Endodermal cell (in vitro differentiated cells): ENCODE measurements at regions not wholly inside any gene's neighbourhood (a gene's known extent, or its start where the extent isn't known, plus 50 kb on each side); places are given as distances from the start of the nearest gene placed in this dataset.

Experiments used
- DNase-seq: peaks from one replicate; pipeline ENCODE4 v3.0.0-alpha.2; 2017
- H3K27ac ChIP-seq: 2 replicates; pipeline ENCODE4 v1.5.1; 2013; ENCODE audit warnings: mild to moderate bottlenecking, low read depth, low read length, moderate library complexity
- H3K27me3 ChIP-seq: 2 replicates; pipeline ENCODE4 v1.6.1; 2013; ENCODE audit warnings: mild to moderate bottlenecking, low read length, moderate library complexity; ENCODE audit not compliant: insufficient read depth, control insufficient read depth, poor library complexity, severe bottlenecking
- H3K36me3 ChIP-seq: 2 replicates; pipeline ENCODE4 v1.7.0; 2013; ENCODE audit warnings: mild to moderate bottlenecking, low read length, moderate library complexity; ENCODE audit not compliant: control insufficient read depth, insufficient read depth
- H3K4me1 ChIP-seq: one replicate; pipeline ENCODE4 v1.7.0; 2013; ENCODE audit warnings: low read length; ENCODE audit not compliant: control insufficient read depth, insufficient read depth
- H3K4me3 ChIP-seq: 2 replicates; pipeline ENCODE4 v1.5.1; 2013; ENCODE audit warnings: mild to moderate bottlenecking, low read length, moderate library complexity
- H3K9ac ChIP-seq: 2 replicates; pipeline ENCODE4 v1.6.1; 2013; ENCODE audit warnings: mild to moderate bottlenecking, low read length, moderate library complexity; ENCODE audit not compliant: poor library complexity, severe bottlenecking; ENCODE audit errors: extremely low read depth
- H3K9me3 ChIP-seq: 2 replicates; pipeline ENCODE4 v1.6.1; 2013; ENCODE audit warnings: mild to moderate bottlenecking, low read length, moderate library complexity; ENCODE audit not compliant: control insufficient read depth
- H3K27ac Mint-ChIP-seq: 2 replicates; pipeline ENCODE4 v1.8.0; 2020; ENCODE audit warnings: mixed read lengths
- H3K27me3 Mint-ChIP-seq: 2 replicates; pipeline ENCODE4 v1.8.0; 2021; ENCODE audit warnings: mild to moderate bottlenecking, mixed read lengths; ENCODE audit not compliant: insufficient read depth
- H3K36me3 Mint-ChIP-seq: 2 replicates; pipeline ENCODE4 v1.8.0; 2020; ENCODE audit warnings: low read depth, mixed read lengths
- H3K4me1 Mint-ChIP-seq: 2 replicates; pipeline ENCODE4 v1.8.0; 2020; ENCODE audit warnings: mixed read lengths
- H3K4me3 Mint-ChIP-seq: 2 replicates; pipeline ENCODE4 v1.8.0; 2020; ENCODE audit warnings: mild to moderate bottlenecking, moderate library complexity, mixed read lengths
- H3K9me3 Mint-ChIP-seq: 2 replicates; pipeline ENCODE4 v1.8.0; 2020; ENCODE audit warnings: mild to moderate bottlenecking, mixed read lengths
- WGBS, 2 experiments: methylation state at CpG; one replicate each; pipeline versions ENCODE4 v1.1.5 to v1.1.7; 2013; ENCODE audit warnings: missing lambda C conversion rate in 2 of 2, mixed read lengths in 1 of 2; ENCODE audit not compliant: insufficient coverage in 1 of 2, insufficient read length in 1 of 2; 5-methylcytosine and 5-hydroxymethylcytosine counted together
- TF ChIP-seq, protein P1 (sequence below): fragments of 200-600 bp; sonication (generic); conservative IDR thresholded peaks from 2 replicates; pipeline ENCODE4 v1.5.0; 2021; ENCODE audit warnings: antibody characterized with exemption, mild to moderate bottlenecking

DNA sequence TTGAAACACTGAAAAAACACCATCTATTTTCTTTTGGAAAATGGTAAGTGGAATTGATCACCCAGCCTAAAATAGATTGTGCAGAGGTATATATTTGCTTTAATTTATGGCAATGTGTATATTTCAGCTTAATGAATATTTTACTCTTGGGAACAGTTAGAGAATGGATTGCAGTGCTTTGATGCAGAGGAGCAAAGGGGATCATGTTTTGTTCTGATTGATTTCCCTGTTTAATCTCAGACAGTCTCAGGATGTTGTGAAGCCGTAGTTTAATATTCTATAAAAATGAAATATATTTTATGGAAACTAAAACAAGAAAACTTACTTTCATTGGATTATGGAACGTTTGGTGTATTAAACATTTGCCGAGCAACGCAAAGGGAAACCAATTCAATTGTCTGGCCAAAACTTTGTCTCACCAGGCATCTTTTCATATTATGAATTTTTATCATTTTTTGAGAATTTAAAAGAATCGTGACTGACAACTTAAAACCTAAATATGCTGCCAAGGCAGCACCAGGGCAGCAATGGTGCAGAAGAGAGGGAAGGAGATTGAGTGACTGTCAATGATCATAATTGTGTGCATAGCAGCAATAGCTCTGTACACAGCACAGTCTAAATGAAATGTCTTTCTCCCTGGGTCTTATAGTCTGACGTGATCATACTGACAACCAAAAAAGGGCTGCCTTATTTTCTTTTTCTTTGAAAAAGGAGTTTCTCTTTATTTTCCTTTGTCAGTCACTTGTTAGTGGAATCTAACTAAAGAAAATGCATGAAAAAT lies 105.5 kb upstream of the EPHA7 start:
- Mint-ChIP-seq H3K4me3 (no peak overlapping the region), H3K9me3 (no peaks in the 10 kb centered on the region), H3K27me3 (no peaks in the 10 kb centered on the region), H3K4me1 (no peaks in the 10 kb centered on the region), H3K36me3 (no peaks in the 10 kb centered on the region), H3K27ac (no peak overlapping the region)
- DNase-seq = no peak
- Histone ChIP-seq H3K27me3 (no peaks in the 10 kb centered on the region), H3K4me3 (no peak overlapping the region), H3K9ac (no peak overlapping the region), H3K4me1 (no peaks in the 10 kb centered on the region), H3K9me3 (no peaks in the 10 kb centered on the region), H3K36me3 (no peaks in the 10 kb centered on the region), H3K27ac (no peak overlapping the region)
- TF ChIP-seq, protein P1, sequence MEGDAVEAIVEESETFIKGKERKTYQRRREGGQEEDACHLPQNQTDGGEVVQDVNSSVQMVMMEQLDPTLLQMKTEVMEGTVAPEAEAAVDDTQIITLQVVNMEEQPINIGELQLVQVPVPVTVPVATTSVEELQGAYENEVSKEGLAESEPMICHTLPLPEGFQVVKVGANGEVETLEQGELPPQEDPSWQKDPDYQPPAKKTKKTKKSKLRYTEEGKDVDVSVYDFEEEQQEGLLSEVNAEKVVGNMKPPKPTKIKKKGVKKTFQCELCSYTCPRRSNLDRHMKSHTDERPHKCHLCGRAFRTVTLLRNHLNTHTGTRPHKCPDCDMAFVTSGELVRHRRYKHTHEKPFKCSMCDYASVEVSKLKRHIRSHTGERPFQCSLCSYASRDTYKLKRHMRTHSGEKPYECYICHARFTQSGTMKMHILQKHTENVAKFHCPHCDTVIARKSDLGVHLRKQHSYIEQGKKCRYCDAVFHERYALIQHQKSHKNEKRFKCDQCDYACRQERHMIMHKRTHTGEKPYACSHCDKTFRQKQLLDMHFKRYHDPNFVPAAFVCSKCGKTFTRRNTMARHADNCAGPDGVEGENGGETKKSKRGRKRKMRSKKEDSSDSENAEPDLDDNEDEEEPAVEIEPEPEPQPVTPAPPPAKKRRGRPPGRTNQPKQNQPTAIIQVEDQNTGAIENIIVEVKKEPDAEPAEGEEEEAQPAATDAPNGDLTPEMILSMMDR = no peak
- 86 to 93% methylated on average over 1 to 6 of the region's 6 CpGs for WGBS, 2 experiments

DNA sequence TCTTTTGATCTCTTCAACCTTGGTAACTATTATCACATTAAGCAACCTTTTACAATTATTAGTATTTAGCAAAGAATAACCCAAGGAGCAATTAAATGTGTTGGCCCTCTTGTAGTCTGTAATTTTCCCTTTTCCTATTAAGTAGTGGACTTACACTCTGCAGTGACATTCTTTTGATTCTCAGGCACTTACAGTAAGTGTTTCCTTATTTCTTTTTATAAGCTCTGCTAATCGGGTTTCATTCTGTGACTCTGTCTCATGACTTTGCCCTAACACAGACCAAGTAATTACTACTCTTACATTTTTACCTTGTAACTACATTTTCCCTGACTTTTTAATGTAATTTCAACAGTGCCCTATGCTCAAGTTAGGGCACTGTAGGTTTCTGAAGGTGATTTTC lies 104.0 kb upstream of the EPHA7 start:
- H3K9me3 ChIP-seq = no peaks in the 10 kb centered on the region
- no peak overlapping the region for H3K9ac ChIP-seq
- Mint-ChIP-seq H3K27ac (no peak overlapping the region), H3K4me1 (no peaks in the 10 kb centered on the region), H3K4me3 (no peak overlapping the region), H3K9me3 (no peaks in the 10 kb centered on the region), H3K36me3 (no peaks in the 10 kb centered on the region), H3K27me3 (no peaks in the 10 kb centered on the region)
- TF ChIP-seq, protein P1 = no peak
- DNase-seq = no peak
- no peak overlapping the region for H3K4me3 ChIP-seq
- H3K4me1 ChIP-seq = no peaks in the 10 kb centered on the region
- no peak overlapping the region for H3K27ac ChIP-seq
- H3K27me3 ChIP-seq = no peaks in the 10 kb centered on the region
- H3K36me3 ChIP-seq = no peaks in the 10 kb centered on the region
- WGBS, 2 experiments = 87 to 100% methylated on average over 1 of the region's 1 CpG

DNA sequence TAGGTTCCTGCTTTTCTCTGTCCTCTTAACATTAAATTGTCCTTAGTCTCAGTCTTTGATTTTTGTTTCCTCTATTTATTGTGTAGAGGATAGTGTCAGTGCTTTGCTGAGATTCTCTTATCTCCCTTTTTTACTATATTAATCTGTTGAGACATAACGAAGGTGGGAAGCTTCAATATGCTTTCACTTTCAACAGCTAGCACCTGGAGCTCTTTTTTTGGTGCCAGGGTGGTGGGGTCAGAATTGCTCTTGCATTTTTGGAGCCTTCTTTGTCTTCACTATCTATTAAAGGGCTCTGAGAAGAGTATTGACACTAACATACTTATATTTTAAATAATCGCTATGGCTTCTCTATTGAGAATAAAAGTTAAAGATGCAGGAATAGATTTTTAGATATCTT lies 97.1 kb upstream of the EPHA7 start:
- H3K36me3 ChIP-seq = no peaks in the 10 kb centered on the region
- no peaks in the 10 kb centered on the region for H3K27me3 Mint-ChIP-seq
- no peak for DNase-seq
- no peaks in the 10 kb centered on the region for H3K4me1 ChIP-seq
- no peak overlapping the region for H3K27ac ChIP-seq
- no peak overlapping the region for H3K9ac ChIP-seq
- no peak overlapping the region for H3K27ac Mint-ChIP-seq
- H3K9me3 ChIP-seq = no peaks in the 10 kb centered on the region
- no peak overlapping the region for H3K4me3 Mint-ChIP-seq
- 100% methylated on average over 1 of the region's 2 CpGs; no CpG with 5 or more reads in 1 of the 2 experiments for WGBS, 2 experiments
- TF ChIP-seq, protein P1 = no peak
- H3K36me3 Mint-ChIP-seq = no peaks in the 10 kb centered on the region
- no peak overlapping the region for H3K4me3 ChIP-seq
- no peaks in the 10 kb centered on the region for H3K9me3 Mint-ChIP-seq
- H3K27me3 ChIP-seq = no peaks in the 10 kb centered on the region
- H3K4me1 Mint-ChIP-seq = no peaks in the 10 kb centered on the region
